ENCODE measurements at regions not wholly inside any gene's neighbourhood (a gene's known extent, or its start where the extent isn't known, plus 50 kb on each side); places are given as distances from the start of the nearest gene placed in this dataset.
"Not testable (repeated sequence)": the region's sequence is repeated elsewhere in the genome, so short reads cannot be mapped to it uniquely, and the experiment has no call there.

DNA sequence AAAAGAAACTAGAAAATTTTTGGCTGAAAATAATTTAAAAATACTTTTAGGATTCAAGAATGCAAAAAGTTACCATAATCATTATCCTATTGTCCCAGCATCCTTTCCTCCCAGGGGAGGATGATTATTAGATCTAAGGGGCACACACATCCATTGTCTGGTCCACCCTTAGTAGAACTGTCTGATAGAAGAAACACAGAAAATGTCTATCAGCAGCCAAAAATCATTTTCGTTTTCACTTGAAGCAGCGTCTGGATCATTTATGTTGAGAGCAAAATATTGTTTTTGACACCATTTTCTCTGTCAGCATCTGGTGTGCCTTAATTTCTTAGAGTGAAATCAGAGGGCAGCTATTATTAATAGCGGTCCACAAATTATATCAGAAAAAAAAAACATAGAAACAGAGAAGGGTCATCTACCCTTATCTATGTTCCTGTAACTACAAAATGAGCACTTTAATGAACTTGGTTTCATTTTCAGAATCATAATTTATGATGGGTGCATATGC lies 446.3 kb downstream of the TRAM1L1 start:
- no peak for DNase-seq

DNA sequence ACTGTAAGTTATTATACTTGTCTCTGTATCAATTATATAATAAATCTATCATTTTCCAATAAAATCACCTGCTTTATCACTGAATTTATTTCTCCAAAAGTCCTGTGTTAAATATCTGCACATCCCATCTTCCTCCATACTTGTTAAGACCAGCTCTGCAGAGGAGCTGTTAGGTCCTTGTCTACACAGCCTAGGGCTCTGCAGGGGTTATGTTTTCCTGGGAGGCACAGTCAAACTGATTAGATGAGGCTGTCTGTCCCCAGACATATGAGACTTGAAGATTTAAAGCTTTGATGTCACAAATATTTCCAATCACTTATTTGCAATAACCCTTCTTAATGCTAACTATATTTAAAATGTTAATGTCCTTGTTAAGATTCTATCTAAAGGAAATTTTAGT lies 446.8 kb downstream of the TRAM1L1 start:
- DNase-seq, result no peak

DNA sequence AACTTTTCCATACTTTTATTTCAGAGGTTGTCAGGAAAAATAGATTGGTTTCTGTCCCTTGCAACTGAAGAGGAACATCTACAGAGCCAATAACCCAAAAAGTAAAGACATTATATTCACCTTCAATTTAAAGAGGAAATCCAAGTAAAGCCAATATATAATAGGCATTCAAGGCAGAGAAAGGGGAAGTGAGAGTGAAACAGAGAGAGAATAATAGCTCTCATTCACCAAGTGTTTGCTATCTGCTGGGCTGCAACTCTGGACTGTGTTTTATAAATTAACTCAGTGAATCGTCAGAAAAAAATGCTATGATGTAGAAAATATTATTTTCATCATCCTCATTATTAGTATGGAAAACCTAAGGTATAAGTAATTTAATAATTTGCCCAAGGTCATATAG lies 448.5 kb downstream of the TRAM1L1 start:
- peak; percentile 16 for DNase-seq

DNA sequence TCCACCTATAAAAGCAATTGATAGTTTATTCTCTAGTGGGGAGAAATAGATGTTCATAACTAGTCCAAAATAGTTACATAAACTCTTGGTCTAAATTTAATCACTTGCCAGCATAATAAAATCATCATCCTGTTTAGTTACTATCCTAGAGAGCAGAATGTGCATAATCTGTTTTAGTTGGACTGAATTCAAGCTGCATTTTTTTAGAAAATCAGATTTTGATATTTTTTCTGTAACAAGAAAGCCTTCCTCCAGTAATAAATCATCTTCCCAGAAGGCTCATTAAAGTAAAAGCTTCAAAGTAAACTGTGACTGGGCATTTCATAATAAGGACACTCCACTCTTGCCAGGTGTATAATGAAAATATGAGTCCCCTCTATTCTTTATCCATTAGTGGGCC lies 453.1 kb downstream of the TRAM1L1 start:
- DNase-seq, result no peak

DNA sequence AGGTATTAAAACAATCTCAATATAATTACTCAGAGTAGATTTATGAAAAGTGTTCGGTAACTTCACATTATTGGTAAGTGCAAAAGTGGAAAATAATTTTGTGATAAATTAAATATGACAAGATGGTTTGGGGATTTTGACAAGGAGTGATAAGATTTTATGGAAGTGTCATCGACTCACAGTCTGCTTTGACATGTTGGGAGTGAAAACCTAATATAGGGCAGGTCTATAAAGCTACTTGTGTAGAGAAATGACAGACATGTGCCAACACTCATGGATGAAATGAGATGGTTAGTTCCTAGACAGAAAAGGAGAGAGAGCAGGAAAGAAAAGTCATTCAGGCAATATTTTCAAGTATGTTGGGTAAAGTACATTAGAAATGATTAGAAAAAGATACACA lies 456.8 kb downstream of the TRAM1L1 start:
- no peak for DNase-seq

DNA sequence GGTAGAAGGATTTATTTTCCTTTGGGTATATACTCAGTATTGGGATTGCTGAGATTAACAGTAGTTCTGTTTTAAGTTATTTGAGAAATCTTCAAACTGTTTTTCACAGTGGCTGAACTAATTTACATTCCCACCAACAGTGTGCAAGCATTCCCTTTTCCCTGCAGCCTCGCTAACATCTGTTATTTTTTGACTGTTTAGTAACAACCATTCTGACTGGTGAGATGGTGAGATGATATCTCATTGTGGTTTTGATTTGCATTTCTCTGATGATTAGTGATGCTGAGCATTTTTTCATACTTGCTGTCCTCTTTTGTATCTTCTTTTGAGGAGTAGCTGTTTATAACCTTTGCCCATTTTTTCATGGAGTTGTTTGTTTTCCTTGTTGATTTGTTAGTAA lies 457.8 kb downstream of the TRAM1L1 start:
- no peak for DNase-seq

DNA sequence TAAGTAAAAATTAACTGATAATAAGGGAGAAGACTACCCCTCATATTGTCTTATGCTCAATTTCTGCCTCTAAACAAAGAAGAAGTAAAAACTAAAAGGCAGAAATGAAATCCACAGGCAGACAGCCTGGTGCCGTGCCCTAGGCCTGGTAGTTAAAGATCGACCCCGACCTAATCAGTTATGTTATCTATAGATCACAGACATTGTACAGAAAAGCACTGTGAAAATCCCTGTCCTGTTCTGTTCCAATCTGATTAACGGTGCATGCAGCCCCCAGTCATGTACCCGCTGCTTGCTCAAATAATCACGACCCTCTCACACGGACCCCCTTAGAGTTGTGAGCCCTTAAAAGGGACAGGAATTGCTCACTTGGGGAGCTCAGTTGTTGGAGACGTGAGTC lies 465.9 kb downstream of the TRAM1L1 start:
- not testable (repeated sequence) for DNase-seq

DNA sequence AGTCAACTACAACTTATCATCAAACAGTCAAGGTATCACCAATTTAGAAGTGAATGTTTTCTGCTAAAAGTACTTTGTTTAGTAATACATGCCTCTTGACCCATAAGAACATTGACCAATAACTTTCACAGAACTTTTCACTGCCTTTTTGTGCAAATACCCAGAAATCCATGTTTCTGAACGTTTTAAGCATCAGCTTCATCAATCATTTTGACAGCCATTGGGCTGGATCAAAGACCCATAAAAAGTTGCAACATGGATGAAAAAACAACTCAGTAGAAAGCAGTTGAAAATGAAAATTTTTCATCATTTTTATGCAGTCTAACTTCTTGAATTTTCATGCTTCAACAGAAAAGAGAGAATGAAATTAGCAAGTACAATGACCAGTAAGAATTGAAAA lies 466.7 kb downstream of the TRAM1L1 start:
- no peak for DNase-seq

DNA sequence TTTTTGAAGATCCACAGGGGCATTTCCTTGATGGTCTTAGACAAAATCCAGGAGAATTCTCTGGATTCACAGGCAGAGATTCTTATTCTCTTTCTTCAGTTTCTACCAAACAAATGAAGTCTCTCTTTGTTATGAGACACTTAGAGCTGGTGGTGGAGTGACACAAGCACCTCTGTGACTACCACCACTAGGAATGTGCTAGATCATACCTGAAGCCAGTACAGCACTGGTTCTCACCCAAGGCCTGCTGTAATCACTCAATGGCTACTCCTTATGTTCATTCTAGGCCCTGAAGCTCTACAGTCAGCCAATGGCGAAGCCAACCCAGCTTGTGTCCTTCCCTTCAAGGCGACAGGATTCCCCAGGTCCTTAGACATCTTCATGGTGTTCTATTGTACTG lies 482.3 kb downstream of the TRAM1L1 start:
- no peak for DNase-seq

DNA sequence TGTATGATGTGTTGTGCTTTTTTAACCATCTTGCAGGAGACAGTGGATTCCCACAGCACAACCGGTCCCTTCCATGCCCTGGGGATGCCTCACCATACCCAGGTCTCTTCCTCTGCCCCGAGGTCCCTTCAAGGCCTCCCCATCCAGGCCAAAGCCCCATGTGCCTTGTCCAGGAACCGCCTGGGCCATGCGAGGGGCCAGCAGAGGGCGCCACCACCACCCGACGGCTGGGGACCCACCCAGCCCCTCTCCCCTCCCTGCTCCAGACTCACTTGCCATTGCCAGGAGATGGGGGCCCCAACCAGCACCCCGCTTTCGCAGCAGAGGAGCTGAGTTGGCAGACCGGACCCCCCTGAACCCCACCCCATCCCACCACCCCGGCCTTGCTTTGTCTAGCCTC lies 485.5 kb downstream of the TRAM1L1 start:
- peak; percentile 1 for DNase-seq

DNA sequence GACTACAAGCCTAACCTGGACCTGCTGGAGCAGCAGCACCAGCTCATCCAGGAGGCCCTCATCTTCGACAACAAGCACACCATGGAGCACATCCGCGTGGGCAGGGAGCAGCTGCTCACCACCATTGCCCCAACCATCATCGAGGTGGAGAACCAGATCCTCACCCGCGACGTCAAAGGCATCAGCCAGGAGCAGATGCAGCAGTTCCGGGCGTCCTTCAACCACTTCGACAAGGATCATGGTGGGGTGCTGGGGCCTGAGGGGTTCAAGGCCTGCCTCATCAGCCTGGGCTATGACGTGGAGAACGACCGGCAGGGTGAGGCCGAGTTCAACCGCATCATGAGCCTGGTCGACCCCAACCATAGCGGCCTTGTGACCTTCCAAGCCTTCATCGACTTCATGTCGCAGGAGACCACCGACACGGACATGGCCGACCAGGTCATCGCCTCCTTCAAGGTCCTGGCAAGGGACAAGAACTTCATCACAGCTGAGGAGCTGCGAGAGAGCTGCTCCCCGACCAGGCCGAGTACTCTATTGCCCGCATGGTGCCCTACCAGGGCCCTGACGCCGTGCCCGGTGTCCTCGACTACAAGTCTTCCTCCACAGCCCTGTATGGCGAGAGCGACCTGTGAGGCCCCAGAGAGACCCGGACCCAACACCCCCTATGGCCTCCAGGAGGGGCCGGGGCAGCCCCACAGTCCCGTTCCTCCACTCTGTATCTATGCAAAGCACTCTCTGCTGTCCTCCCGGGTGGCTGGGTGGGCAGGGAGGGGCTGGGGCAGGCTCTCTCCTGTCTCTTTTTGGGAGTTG lies 486.2 kb downstream of the TRAM1L1 start:
- DNase-seq, result no peak

DNA sequence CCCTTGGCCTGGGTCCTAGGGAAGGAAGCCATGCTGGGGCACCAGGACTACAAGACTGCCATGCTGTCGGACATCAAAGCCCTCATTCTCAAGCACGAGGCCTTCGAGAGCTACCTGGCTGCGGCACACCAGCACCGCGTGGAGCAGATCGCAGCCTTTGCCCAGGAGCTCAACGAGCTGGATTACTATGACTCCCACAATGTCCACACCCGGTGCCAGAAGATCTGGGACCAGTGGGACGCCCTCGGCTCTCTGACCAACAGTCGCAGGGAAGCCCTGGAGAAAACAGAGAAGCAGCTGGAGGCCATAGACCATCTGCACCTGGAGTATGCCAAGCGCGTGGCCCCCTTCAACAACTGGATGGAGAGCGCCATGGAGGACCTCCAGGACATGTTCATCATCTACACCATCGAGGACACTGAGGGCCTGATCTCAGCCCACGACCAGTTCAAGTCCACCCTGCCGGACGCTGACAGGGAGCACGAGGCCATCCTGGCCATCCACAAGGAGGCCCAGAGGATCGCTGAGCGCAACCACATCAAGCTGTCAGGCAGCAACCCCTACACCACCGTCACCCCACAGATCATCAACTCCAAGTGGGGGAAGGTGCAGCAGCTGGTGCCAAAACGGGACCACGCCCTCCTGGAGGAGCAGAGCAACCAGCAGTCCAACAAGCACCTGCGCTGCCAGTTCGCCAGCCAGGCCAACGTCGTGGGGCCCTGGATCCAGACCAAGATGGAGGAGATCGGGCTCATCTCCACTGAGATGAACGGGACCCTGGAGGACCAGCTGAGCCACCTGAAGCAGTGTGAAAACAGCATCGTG lies 487.0 kb downstream of the TRAM1L1 start:
- no peak for DNase-seq

DNA sequence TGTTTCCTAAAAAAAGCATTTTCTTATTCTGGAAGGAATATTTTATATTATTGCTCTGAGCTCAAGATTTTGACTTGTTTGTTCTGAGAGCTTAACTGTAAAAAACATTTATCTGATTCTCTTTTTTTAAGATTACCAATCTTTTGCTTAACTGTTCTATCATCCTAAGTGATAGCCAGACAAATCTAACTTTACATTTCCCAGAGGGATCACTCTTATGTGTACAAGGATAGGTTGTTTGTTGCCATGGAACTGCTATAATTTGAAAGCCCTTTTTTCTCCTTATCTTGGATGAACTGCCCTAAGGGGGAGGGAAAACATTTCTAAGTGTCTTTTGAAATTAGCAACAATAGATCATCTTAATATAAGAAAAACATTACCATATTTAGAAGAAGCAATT lies 494.7 kb downstream of the TRAM1L1 start:
- DNase-seq, result no peak

DNA sequence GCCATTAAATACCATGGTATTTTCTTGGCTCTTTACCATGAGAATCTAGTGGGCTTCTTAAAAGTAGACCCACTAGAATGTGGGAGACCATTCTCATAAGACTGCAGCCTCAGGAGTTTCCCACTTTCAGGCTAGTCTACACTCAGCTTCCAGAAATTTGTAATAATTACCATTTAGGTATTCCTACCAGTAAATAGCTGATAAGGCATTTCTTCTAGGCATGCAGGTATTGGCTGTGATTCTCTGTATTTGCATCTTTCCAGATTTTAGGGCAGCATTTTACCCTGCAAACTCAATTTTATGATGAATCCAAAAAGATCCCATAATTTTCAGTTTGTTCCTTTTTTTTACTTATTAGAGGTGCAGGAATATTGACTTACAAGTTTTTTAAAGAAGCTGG lies 496.6 kb downstream of the TRAM1L1 start:
- DNase-seq, result no peak

DNA sequence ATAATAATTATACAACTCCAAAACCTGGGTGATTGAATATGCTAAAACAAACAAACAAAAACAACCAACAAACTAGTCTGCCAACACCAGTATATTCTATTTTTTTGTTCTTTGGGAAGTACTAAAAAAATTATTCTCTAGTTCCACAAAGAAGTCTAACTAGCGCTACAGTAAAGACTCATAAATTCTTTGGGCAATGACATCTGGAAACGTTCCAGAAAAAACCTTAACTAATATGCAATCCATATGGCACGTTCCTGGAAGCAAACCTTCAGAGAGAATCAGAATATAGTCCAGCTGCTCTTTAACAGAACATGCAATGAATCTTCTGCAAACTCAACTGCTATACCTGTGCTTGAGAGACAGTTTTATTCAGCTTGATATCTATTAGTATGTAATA lies 500.1 kb downstream of the TRAM1L1 start:
- peak; percentile 1 for DNase-seq

DNA sequence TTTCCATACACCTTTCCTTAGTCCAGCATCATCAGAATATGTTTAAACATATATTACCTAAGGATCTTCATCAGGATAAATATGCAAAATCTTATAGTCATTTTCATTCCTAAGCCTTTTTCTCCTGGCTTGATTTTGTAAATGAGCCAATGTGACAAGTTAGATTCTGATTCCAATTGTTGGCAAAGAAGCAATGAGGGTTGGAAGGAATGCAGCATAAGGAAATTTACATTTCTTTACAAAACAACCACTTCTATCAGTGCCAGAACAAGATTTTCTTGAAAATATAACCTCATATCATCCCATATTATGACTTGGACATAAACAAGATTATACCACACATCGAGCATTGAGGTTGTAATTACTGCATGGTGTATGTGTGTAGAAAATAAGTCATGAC lies 508.1 kb downstream of the TRAM1L1 start:
- DNase-seq, result no peak

DNA sequence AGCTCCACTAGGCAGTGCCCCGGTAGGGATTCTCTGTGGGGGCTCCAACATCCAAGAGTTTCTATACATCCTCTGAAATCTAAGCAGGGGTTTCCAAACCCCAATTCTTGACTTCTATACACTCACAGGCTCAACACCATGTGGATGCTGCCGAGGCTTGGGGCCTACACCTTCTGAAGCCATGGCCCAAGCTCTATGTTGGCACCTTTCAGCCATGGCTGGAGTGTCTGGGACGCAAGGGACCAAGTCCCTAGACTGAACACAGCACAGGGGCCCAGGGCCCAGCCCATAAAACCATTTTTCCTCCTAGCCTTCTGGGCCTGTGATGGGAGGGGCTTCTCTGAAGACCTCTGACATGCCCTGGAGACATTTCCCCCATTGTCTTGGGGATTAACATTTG lies 511.8 kb downstream of the TRAM1L1 start:
- DNase-seq, result no peak

DNA sequence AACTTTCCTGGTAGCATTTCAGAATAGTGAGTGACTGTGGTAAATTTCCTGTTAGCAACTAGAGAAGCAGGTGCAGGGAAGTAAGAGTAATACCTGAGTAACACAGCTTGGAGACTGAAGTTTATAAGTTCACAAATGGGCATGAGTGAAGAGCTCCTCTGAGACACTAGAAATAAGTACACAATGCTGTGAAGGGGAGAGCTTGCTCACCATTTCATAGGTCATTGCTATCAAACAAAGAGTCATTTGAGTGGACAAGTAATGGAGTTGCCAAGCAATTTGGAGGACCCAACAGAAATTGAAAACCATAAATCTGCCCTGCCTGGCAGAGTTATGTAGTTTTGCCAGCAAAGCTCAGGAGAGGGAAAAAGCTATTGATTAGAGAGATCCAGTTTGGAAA lies 523.6 kb downstream of the TRAM1L1 start:
- DNase-seq, result no peak

DNA sequence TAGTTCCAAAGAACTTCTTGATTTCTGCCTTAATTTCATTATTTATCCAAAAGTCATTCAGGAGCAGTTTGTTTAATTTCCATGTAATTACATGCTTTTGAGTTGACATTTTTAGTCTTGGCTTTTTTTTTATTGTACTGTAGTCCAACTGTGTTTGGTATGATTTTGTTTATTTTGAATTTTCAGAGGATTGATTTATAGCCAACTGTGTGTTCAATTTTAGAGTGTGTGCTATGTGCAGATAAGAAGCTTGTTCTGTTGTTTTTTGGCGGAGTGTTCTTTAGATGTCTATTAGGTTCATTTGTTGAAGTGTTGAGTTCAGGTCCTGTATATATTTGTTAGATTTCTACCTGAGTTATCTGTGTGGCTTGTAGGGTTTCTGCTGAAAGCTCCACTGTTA lies 533.6 kb downstream of the TRAM1L1 start:
- peak; percentile 19 for DNase-seq

DNA sequence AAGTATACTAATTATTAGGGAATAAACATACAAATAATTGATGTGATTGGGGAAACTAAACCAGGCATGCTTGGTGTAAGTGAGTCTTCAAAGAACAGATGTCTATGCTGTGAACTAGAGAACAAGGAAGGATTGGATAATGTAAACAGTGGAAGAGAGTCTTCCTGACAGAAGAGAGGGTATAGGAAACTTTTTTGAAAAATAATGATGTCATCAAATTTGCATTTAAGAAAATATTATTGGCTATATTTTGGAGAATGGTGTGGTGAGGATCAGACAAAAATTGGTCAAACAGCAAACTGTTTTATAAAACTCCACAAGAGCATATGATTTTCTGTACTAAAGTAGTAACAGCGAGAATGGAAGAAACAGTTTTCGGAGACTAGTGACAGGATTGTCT lies 537.7 kb downstream of the TRAM1L1 start:
- no peak for DNase-seq

DNA sequence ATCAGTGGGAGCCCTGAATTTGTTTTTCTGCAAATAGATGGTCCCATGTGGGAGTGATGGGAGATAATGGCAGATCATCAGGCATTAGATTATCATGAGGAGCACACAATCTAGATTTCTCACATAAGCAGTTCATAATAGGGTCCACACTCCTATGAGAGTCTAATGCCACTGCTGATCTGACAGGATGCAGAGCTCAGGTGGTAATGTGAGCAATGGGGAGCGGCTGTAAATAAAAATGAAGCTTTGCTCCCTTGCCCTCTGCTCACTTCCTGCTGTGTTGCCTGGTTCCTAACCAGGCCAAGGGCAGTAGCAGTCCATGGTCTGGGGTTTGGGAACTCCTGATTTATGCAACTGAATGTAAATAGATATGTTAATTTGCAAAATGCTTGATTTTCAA lies 538.6 kb downstream of the TRAM1L1 start:
- no peak for DNase-seq

DNA sequence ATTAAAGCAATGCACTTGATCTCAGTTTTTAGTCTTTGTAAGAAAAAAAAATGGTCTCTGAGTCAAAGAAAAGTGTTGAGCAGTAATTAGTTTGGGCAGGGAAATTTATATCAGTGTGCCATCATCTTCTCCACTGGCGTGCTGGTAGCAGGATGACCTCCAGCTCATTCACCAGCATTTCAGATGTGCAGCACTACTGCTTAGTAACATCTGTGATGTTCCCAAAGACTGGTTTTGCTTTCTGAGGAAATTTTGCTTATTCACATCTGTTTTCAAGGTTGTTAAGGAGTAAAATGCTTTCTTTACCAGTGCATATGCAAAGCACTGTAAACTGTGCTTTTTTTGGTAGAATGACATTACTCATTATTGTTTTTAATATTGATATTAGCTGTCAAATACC lies 540.4 kb downstream of the TRAM1L1 start:
- DNase-seq, result no peak

DNA sequence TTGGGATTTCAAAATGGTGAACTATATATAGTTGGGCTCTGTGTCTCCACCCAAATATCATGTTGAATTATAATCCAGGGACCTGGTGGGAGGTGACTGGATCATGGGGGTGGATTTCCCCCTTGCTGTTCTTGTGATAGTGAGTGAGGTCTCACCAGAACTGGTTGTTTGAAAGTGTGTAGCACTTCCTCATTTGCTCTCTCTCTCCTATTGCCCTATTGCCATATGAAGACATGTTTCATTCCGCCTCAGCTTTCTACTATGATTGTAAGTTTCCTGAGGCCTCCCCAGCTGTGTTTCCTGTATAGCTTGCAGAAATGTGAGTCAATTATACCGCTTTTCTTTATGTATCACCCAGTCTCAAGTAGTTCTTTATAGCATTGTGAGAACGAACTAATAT lies 545.6 kb downstream of the TRAM1L1 start:
- peak; percentile 22 for DNase-seq

DNA sequence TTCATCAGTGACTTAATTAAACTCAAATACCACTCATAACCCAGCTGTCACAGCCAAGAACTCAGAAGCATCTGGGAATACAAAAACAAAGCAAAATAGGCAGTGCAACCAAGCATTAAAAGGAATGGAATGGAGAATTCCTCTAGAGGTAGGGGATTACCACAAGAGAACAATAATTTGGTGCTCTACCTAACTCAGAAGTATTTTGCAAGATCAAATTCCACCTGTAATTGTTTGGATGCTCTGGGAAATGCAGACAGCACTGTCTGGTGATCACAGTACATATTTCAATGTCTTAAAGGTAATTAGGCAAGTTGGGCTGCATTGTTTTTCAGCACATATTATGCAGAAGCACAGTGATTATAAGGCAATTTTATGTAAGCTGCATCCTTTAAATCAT lies 547.5 kb downstream of the TRAM1L1 start:
- no peak for DNase-seq
